ENCODE measurements at regions not wholly inside any gene's neighbourhood (a gene's known extent, or its start where the extent isn't known, plus 50 kb on each side); places are given as distances from the start of the nearest gene placed in this dataset.

- no peak overlapping the region for H3K56ac ChIP-seq (replicated peaks; ENCODE audit: insufficient read length, low read depth, low read length)
- no peak for DNase-seq (ENCODE audit: low read depth in 1 of 2, low spot score in 2 of 2)
- H2BK20ac ChIP-seq (ENCODE audit: low read length): no peak overlapping the region
- no peaks in the 10 kb centered on the region for H3K23me2 ChIP-seq (ENCODE audit: low read depth, low read length)
- no peak for FAIRE-seq
- no peak overlapping the region for H4K8ac ChIP-seq (ENCODE audit: extremely low read depth, insufficient read depth, low read length)
- H3K4ac ChIP-seq (replicated peaks; ENCODE audit: insufficient read length, low read depth, low read length): no peak overlapping the region
- CTCF ChIA-PET (ENCODE audit: partially characterized antibody): no interaction called here
- H2BK12ac ChIP-seq (ENCODE audit: low read depth, low read length): no peak overlapping the region
- H4K5ac ChIP-seq (ENCODE audit: insufficient read length, low read depth, low read length): no peak overlapping the region
- no peaks in the 10 kb centered on the region for H3K79me1 ChIP-seq (ENCODE audit: low read depth, low read length)
- no peak overlapping the region for H3K14ac ChIP-seq (ENCODE audit: insufficient read length)
- no peaks in the 10 kb centered on the region for H3K79me2 ChIP-seq (ENCODE audit: control insufficient read depth in 1 of 2, insufficient read depth in 2 of 2, low read length in 2 of 2)
- H2BK15ac ChIP-seq (ENCODE audit: low read length): no peak overlapping the region
- no peak overlapping the region for H3K4me2 ChIP-seq (ENCODE audit: insufficient read depth in 1 of 2, low read depth in 2 of 2, low read length in 2 of 2)
- no peak overlapping the region for H2BK5ac ChIP-seq (ENCODE audit: low read depth, low read length)
- H3K23ac ChIP-seq (ENCODE audit: insufficient read length): no peak overlapping the region
- WGBS, 2 experiments (ENCODE audit: extremely low coverage in 1 of 2, insufficient coverage in 1 of 2, insufficient read length in 1 of 2, insufficient replicate concordance in 2 of 2, low coverage in 1 of 2, low lambda C conversion rate in 2 of 2, missing lambda C conversion rate in 1 of 2): 94% methylated on average over 4 of the region's 4 CpGs; no CpG with 5 or more reads in 1 of the 2 experiments
- H3K27me3 ChIP-seq (replicated peaks in 1 of 4; ENCODE audit: control insufficient read depth in 3 of 4, extremely low read depth in 1 of 4, insufficient read depth in 3 of 4, low read length in 3 of 4): peaks cover 0 to 1% (median 0%) of the 10 kb centered on the region in 4 experiments; a peak in 1 of 7 replicates
- H4K20me1 ChIP-seq (replicated peaks in 1 of 2; ENCODE audit: control insufficient read depth in 1 of 2, insufficient read depth in 2 of 2, low read length in 2 of 2): no peaks in the 10 kb centered on the region
- H4K91ac ChIP-seq (replicated peaks; ENCODE audit: insufficient read length, low read length): no peak overlapping the region
- H3K4me3 ChIP-seq (ENCODE audit: extremely low read depth in 1 of 4, insufficient read depth in 2 of 4, low read depth in 3 of 4, low read length in 4 of 4): no peak overlapping the region
- H2AK5ac ChIP-seq (ENCODE audit: low read depth, low read length): no peak overlapping the region
- H3K18ac ChIP-seq (ENCODE audit: extremely low read depth, low read length): no peak overlapping the region
- H3K4me1 ChIP-seq (replicated peaks in 1 of 4; ENCODE audit: control insufficient read depth in 3 of 4, insufficient read depth in 4 of 4, low read length in 3 of 4): no peaks in the 10 kb centered on the region
- no peak overlapping the region for H3K27ac ChIP-seq (ENCODE audit: low read depth, low read length)
- no peak overlapping the region for H2AFZ ChIP-seq (ENCODE audit: low read length)
- H2BK120ac ChIP-seq (replicated peaks; ENCODE audit: low read depth, low read length): no peak overlapping the region
- peaks cover 0 to 13% (median 1%) of the 10 kb centered on the region in 4 experiments; a peak in 1 of 8 replicates for H3K36me3 ChIP-seq (ENCODE audit: control insufficient read depth in 2 of 4, insufficient read depth in 4 of 4, low read length in 3 of 4)
- H3K9me3 ChIP-seq (ENCODE audit: insufficient read depth in 2 of 2, low read depth in 1 of 2, low read length in 1 of 2): peaks cover 4 to 5% of the 10 kb centered on the region in 2 experiments
- H3K9ac ChIP-seq (replicated peaks in 1 of 4; ENCODE audit: extremely low read depth in 1 of 4, low read depth in 3 of 4, low read length in 3 of 4): no peak overlapping the region
- POLR2A ChIA-PET (ENCODE audit: partially characterized antibody): no interaction called here
- no peak for TF ChIP-seq NANOG (IDR thresholded peaks at IDR 0.05; ENCODE audit: insufficient read depth, low read depth, low read length, poor library complexity, severe bottlenecking)
- TF ChIP-seq HDAC6 (IDR thresholded peaks at IDR 0.05; ENCODE audit: low read depth, low read length): no peak
- TF ChIP-seq MAFK (IDR thresholded peaks at IDR 0.05; ENCODE audit: low read depth, low read length): no peak
- TF ChIP-seq USF2 (IDR thresholded peaks at IDR 0.05; ENCODE audit: low read length): no peak
- TF ChIP-seq SIRT6 (IDR thresholded peaks at IDR 0.05; ENCODE audit: low read length): no peak
- no peak for TF ChIP-seq CTBP2 (IDR thresholded peaks at IDR 0.05; ENCODE audit: borderline replicate concordance, insufficient read depth, insufficient read length, low read length)
- TF ChIP-seq RXRA (IDR thresholded peaks at IDR 0.05; ENCODE audit: insufficient read depth, low read depth, low read length): no peak
- TF ChIP-seq CBX5 (IDR thresholded peaks at IDR 0.05; ENCODE audit: low read depth, low read length): no peak
- no peak for TF ChIP-seq CTCF (IDR thresholded peaks at IDR 0.05; ENCODE audit: control extremely low read depth in 1 of 3, insufficient read depth in 1 of 3, low read depth in 1 of 3, low read length in 3 of 3)
- no peak for TF ChIP-seq EGR1 (IDR thresholded peaks at IDR 0.05; ENCODE audit: borderline replicate concordance, low read depth, low read length)
These were observed 602.9 kb upstream of the ADGRB3 start for GRCh38 chr6:68032217-68032616.

Data from H1 (cell line).